HuH-7 (cell line): ENCODE measurements at regions not wholly inside any gene's neighbourhood (a gene's known extent, or its start where the extent isn't known, plus 50 kb on each side); places are given as distances from the start of the nearest gene placed in this dataset.

Experiments used
- DNase-seq: peaks from one replicate; pipeline ENCODE4 v3.0.0; 2011; ENCODE audit warnings: low spot score

DNA sequence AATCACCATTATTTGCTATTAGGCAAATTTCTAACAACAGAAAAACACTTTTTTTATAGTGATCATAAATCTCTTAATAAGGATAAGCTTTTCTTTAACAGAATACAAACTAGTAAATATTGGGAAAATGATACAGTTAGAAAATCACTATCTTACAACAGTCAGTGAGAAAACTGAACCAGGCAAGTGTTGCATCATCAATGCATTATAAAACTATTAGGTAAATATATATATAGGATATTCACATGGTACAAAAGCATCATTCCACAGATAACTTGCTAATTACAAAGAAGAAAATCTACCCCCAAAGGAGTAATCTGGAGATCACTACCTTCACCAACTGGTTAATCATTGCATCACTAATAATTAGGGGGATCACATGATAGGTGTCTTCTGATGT is 652.1 kb downstream of the HACE1 start:
- DNase-seq: no peak

DNA sequence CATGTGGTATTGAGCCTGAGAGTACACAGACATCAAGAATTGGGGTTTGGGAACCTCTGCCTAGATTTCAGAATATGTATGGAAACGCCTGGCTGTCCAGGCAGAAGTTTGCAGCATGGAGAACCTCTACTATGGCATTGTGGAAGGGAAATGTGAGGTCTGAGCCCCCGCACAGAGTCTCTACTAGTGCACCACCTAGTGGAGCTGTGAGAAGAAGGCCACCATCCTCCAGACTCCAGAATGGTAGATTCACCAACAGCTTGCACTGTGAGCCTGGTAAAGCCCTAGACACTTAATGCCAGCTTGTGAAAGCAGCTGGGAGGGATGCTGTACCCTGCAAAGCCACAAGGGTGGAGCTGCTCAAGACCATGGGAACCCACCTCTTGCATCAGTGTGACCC is 658.2 kb downstream of the HACE1 start:
- DNase-seq: no peak

GRCh38 chr6:104187616-104188015 is 672.1 kb downstream of the HACE1 start:
- DNase-seq: no peak

DNA sequence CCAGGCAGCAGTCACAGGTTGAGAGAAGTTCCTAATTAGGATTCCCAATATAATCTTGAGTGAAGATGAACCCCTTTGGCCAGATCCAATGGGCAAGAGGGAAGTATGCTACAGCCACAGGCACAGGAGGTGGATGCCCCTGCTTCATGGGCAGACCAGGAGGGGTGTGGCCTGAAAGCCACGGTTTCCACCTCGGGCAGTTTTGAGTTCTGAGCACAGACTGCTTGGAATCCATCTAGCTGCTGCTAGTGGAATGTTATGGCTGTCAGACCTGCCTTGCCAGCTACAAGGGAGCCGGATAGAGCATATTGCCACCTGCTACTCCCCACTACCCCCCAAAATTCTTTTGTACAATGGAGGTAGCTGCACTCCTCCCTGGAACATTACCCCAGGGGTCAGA is 672.9 kb downstream of the HACE1 start:
- DNase-seq: no peak

GRCh38 chr6:104183816-104184435 is 675.8 kb downstream of the HACE1 start:
- no peak for DNase-seq

GRCh38 chr6:104182811-104183210 is 676.9 kb downstream of the HACE1 start:
- DNase-seq: no peak

DNA sequence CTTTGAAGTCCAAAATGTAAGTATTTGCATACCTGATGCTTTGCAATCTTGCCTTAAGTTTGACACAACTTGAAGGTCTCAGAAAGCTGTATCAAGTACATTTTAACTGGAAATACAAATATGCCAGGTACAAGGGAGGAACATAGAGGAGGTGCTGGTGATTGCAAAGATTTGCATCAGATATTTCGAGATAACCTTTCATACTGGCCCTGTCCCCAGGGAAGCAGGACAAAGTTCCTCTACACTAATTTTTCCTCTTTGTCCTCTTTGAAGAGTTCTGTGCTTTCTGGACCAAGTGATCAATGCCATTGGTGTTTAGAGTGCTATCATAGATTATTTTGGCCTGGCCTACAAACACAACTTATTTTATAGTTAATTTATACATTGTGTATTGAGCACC is 686.1 kb downstream of the HACE1 start:
- no peak for DNase-seq

DNA sequence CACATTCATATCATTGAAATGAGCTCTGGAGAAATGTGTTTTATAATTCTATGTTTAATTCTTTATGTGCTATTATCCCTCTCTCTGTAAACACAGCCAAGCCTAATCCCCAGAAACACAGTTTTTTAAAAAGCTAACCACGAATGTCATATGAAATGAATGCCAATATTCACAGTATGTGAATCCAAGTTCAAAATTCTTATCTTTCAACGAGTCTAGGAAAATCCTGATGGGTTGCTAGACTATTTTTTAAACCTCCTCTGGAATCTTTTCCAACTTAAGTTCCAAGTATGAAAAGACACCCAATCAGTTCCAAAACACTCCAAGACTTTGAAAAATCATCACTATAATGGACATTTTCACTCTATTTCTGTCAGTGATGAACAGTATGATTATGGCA is 689.3 kb downstream of the HACE1 start:
- no peak for DNase-seq

GRCh38 chr6:104166055-104166668 is 693.6 kb downstream of the HACE1 start:
- no peak for DNase-seq

DNA sequence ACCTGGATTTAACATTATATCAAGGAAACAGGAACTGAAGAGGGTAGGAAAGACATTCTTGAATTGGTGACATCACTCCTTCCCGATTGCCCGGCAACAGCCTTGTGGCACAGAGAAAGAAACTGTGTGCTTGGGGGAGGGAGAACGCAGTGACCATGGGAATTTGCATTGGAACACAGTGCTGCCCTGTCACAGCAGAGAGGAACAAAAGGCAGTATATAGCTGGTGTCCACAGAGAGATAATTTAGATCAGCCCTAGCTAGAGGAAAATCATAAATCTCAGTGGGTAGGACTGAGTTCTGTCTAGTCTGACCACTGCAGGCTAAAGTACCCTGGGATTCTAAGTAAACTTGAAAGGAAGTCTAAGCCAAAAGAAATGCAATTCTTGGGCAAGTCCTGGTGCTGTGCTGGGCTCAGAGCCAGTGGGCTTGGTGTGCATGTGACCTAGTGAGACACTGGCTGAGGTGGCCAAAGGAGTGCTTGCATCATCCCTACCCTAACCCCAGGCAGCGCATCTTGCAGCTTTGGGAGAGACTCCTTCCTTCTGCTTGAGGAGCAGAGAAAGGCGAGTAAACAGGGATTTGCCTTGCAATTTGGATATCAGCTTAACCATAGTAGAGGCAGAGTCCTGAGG is 697.6 kb downstream of the HACE1 start:
- DNase-seq: no peak

DNA sequence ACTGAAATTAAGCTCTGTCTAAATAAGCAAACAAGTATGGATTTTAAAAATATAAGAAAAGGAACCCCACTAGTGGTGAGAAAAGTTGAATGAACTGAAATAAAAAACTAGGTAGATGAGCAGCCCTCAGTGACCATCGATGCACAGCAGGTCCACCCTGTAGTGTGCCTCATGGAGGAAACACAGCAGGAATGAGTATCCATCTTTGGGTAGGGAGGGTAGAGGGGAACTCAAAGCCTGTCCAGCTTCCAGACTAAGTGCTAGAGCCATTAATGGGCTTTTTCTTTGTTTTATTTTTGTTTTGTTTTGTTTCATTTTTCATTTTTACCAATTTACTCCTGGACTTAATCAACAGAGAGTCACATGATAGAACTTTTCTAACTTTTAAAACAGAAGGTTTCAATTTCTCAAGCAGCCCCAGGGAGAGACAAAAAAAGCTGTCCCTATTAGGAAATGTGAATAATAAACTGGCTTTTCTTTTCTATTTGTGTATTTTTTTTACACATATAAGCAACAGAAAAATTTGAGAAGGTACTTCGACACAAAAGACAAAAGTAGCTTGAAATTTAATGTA is 700.6 kb downstream of the HACE1 start:
- DNase-seq: no peak

- DNase-seq: no peak
Measured at GRCh38 chr6:104143757-104144156, 716.0 kb downstream of the HACE1 start.

GRCh38 chr6:104134876-104135275 is 724.8 kb downstream of the HACE1 start:
- DNase-seq: no peak

DNA sequence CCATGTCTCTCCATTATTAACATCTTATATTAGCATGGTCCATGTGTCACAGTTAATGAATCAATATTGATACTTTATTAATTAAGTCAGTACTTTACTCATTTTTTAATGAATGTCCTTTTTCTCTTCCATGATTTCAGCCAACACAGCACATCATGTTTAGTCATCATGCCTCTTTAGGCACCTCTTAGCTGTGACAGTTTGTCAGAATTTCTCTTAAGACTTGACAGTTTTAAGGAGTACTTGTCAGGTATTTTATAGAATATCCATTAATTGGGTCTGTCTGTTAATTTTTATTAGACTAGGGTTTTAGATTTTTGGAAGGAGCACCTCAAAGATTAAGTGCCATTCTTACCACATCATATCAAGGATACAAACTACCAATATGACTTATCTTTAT is 729.4 kb downstream of the HACE1 start:
- DNase-seq: no peak

DNA sequence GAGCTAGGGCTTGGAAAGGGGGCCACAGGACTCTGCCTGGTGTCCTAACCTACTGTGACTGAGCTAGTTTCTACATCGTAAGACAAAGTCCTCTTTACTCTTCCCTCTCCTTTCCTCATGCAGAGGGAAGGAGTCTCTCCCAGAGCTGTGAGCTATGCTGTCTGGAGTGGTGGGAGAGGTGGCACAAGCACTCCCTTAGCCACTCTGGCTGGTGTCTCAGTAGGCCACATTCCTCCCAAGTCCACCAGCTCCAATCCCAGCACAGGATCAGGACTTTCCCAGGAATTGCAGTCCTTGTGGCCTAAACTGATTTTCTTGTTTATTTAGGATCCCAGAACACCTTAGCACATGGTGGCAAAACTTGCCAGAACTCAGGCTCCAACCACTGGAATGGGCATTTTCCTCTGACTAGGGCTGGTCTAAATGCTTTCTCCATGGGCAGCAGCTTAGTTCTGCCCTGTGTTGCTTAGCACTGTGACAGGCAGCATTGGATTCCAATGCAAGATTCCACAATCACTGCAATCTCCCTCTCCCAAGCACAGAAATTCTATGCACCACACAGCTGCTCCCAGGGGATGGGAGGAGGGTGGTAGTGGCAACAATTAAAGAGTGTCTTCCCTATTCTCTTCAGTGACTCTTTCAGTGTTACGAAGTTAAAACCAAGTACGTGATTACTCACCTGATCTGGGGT is 733.3 kb downstream of the HACE1 start:
- DNase-seq: no peak

DNA sequence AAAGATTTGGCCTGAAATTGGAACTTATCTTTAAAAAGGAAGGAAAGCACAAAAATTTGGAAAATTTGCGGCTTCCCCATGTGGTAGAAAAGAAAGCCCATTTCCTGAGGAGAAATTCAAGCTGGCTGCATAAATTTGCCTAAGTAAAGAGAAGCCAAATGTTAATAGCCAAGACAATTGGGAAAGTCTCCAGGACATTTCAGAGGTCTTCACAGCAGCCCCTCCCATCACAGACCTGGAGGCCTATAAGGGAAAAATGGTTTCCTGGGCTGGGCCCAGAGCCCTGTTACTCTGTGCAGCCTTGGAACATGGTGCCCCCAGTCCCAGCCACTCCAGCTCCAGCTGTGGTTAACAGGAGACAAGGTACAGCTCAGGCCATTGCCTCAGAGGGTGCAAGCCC is 736.5 kb downstream of the HACE1 start:
- no peak for DNase-seq

- no peak for DNase-seq
Measured at GRCh38 chr6:104118274-104118673, 741.4 kb downstream of the HACE1 start.

GRCh38 chr6:104109806-104110205 is 749.9 kb downstream of the HACE1 start:
- no peak for DNase-seq

DNA sequence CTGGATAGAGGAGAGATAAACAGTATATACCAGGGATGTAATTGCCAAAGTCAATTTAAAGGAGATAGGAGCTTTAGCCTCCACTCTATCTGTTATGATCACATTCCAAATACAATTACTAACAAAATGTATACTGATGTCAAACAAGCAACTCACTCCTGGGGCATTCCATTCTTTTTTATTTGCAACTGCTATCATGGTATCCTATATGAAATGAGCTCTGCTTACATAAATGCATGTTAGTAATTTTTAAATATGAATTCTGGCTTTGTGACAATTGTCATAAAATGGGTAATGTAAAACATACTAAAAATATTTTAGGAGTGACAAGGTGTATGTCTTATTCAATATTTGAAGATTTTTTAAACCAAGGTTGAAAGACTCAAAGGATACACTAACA is 751.1 kb downstream of the HACE1 start:
- DNase-seq: no peak

- DNase-seq: no peak
Measured at GRCh38 chr6:104095661-104096416, 763.9 kb downstream of the HACE1 start.

DNA sequence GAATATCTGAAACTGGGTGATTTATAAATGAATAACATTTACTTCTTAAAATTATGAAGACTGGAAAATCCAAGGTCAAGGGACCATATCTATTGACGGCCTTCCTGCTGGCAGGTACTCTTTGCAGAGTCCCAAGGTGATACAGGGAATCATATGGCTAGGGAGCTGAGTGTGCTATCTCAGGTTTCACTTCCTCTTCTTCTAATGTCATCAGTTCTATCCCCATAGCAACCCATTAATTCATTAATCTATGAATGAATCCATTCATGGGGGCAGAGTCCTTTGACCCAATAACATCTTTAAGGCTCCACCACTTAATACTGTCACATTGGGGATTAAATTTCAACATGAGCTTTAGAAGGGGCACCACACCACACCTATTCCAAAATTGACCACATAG is 772.0 kb downstream of the HACE1 start:
- DNase-seq: no peak

DNA sequence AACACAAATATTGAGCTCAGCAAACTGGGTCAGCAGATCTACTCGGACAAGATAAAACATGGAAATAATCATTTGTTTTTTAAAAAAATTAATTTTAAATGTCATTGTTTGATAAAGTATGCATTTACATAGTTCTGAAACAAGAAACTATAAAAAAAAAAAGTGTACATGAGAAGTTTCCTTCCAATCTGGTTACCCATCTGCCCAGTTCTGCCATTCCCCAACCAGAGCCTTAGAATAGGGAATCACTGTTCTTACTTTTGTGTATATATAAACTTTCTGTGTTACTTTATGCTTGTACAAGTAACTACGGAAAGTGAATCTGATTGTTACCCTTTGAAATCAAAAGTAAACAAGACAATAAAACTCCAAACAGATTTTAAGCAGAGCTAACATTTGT is 791.4 kb downstream of the HACE1 start:
- DNase-seq: no peak
